ENCODE measurements at regions not wholly inside any gene's neighbourhood (a gene's known extent, or its start where the extent isn't known, plus 50 kb on each side); places are given as distances from the start of the nearest gene placed in this dataset.
A peak's percentile ranks its signal among the peaks of the same experiment; 100 is the strongest.
"Not testable (repeated sequence)": the region's sequence is repeated elsewhere in the genome, so short reads cannot be mapped to it uniquely, and the experiment has no call there.

GRCh38 chr2:62654876-62655359, 50.6 kb upstream of the EHBP1 start:
- no peaks in the 10 kb centered on the region for H3K36me3 Mint-ChIP-seq (ENCODE audit: low read depth, unreplicated experiment)
- H3K4me1 ChIP-seq (ENCODE audit: insufficient read depth, low read length) = peaks cover 1% of the 10 kb centered on the region
- peak overlapping the region; percentile 15 for H3K4me2 ChIP-seq (ENCODE audit: low read length)
- no peaks in the 10 kb centered on the region for H4K20me1 ChIP-seq (ENCODE audit: insufficient read depth, low read length)
- peaks cover 9% of the 10 kb centered on the region for H3K4me1 Mint-ChIP-seq (ENCODE audit: low read depth, unreplicated experiment)
- H3K4me3 Mint-ChIP-seq (ENCODE audit: unreplicated experiment) = no peak overlapping the region
- H3K4me3 ChIP-seq (ENCODE audit: insufficient read depth, low read depth, low read length) = no peak overlapping the region
- H3K79me2 ChIP-seq (ENCODE audit: insufficient read depth, low read length) = no peaks in the 10 kb centered on the region
- DNase-seq (ENCODE audit: low read depth) (no peak), FAIRE-seq (no peak)
- no peak overlapping the region for H2AFZ ChIP-seq (ENCODE audit: low read depth, low read length)
- H3K9ac ChIP-seq (ENCODE audit: low read length) = no peak overlapping the region
- no peaks in the 10 kb centered on the region for H3K27me3 ChIP-seq (ENCODE audit: insufficient read depth, low read length)
- no peaks in the 10 kb centered on the region for H3K27me3 Mint-ChIP-seq (ENCODE audit: low read depth, unreplicated experiment)
- H3K27ac Mint-ChIP-seq (ENCODE audit: unreplicated experiment) = no peak overlapping the region
- H3K9me3 ChIP-seq (ENCODE audit: insufficient read depth, low read depth, low read length) = no peaks in the 10 kb centered on the region
- H3K36me3 ChIP-seq (ENCODE audit: insufficient read depth, low read length) = no peaks in the 10 kb centered on the region
- TF ChIP-seq EZH2 (IDR thresholded peaks at IDR 0.05; ENCODE audit: insufficient read depth, low read length) (no peak), CTCF (IDR thresholded peaks at IDR 0.05; ENCODE audit: insufficient read depth, low read depth, low read length) (no peak)
- no peak overlapping the region for H3K27ac ChIP-seq (ENCODE audit: low read depth, low read length)
- H3K9me3 Mint-ChIP-seq (ENCODE audit: unreplicated experiment) = peaks cover 5% of the 10 kb centered on the region

GRCh38 chr2:62654423-62654791, 51.1 kb upstream of the EHBP1 start:
- H3K27me3 ChIP-seq (ENCODE audit: insufficient read depth, low read length) = no peaks in the 10 kb centered on the region
- H3K4me1 Mint-ChIP-seq (ENCODE audit: low read depth, unreplicated experiment) = peaks cover 9% of the 10 kb centered on the region
- TF ChIP-seq CTCF (IDR thresholded peaks at IDR 0.05; ENCODE audit: insufficient read depth, low read depth, low read length) = no peak
- no peak for TF ChIP-seq EZH2 (IDR thresholded peaks at IDR 0.05; ENCODE audit: insufficient read depth, low read length)
- peaks cover 5% of the 10 kb centered on the region for H3K9me3 Mint-ChIP-seq (ENCODE audit: unreplicated experiment)
- H3K4me1 ChIP-seq (ENCODE audit: insufficient read depth, low read length) = no peaks in the 10 kb centered on the region
- H3K4me3 ChIP-seq (ENCODE audit: insufficient read depth, low read depth, low read length) = no peak overlapping the region
- H3K36me3 Mint-ChIP-seq (ENCODE audit: low read depth, unreplicated experiment) = no peaks in the 10 kb centered on the region
- FAIRE-seq = no peak
- H4K20me1 ChIP-seq (ENCODE audit: insufficient read depth, low read length) = no peaks in the 10 kb centered on the region
- H3K4me2 ChIP-seq (ENCODE audit: low read length) = peak overlapping the region; percentile 15
- peak; percentile 60 for DNase-seq (ENCODE audit: low read depth)
- H3K27ac ChIP-seq (ENCODE audit: low read depth, low read length) = no peak overlapping the region
- H3K9me3 ChIP-seq (ENCODE audit: insufficient read depth, low read depth, low read length) = no peaks in the 10 kb centered on the region
- H3K79me2 ChIP-seq (ENCODE audit: insufficient read depth, low read length) = no peaks in the 10 kb centered on the region
- H3K9ac ChIP-seq (ENCODE audit: low read length) = no peak overlapping the region
- H3K4me3 Mint-ChIP-seq (ENCODE audit: unreplicated experiment) = no peak overlapping the region
- H3K36me3 ChIP-seq (ENCODE audit: insufficient read depth, low read length) = no peaks in the 10 kb centered on the region
- peak overlapping the region; percentile 0 for H2AFZ ChIP-seq (ENCODE audit: low read depth, low read length)
- no peaks in the 10 kb centered on the region for H3K27me3 Mint-ChIP-seq (ENCODE audit: low read depth, unreplicated experiment)
- no peak overlapping the region for H3K27ac Mint-ChIP-seq (ENCODE audit: unreplicated experiment)

- Histone ChIP-seq H2AFZ (ENCODE audit: low read depth, low read length) (no peak overlapping the region), H3K27me3 (ENCODE audit: insufficient read depth, low read length) (no peaks in the 10 kb centered on the region), H3K4me3 (ENCODE audit: insufficient read depth, low read depth, low read length) (no peak overlapping the region), H3K36me3 (ENCODE audit: insufficient read depth, low read length) (no peaks in the 10 kb centered on the region), H3K4me1 (ENCODE audit: insufficient read depth, low read length) (no peaks in the 10 kb centered on the region), H3K27ac (ENCODE audit: low read depth, low read length) (no peak overlapping the region), H3K4me2 (ENCODE audit: low read length) (peak overlapping the region; percentile 15), H3K9ac (ENCODE audit: low read length) (no peak overlapping the region), H3K9me3 (ENCODE audit: insufficient read depth, low read depth, low read length) (no peaks in the 10 kb centered on the region), H3K79me2 (ENCODE audit: insufficient read depth, low read length) (no peaks in the 10 kb centered on the region), H4K20me1 (ENCODE audit: insufficient read depth, low read length) (no peaks in the 10 kb centered on the region)
- Mint-ChIP-seq H3K36me3 (ENCODE audit: low read depth, unreplicated experiment) (no peaks in the 10 kb centered on the region), H3K4me1 (ENCODE audit: low read depth, unreplicated experiment) (peaks cover 9% of the 10 kb centered on the region), H3K27ac (ENCODE audit: unreplicated experiment) (no peak overlapping the region), H3K9me3 (ENCODE audit: unreplicated experiment) (peaks cover 5% of the 10 kb centered on the region), H3K4me3 (ENCODE audit: unreplicated experiment) (no peak overlapping the region), H3K27me3 (ENCODE audit: low read depth, unreplicated experiment) (no peaks in the 10 kb centered on the region)
- TF ChIP-seq EZH2 (IDR thresholded peaks at IDR 0.05; ENCODE audit: insufficient read depth, low read length) = no peak
- DNase-seq (ENCODE audit: low read depth) = no peak
- FAIRE-seq = no peak
Observed at GRCh38 chr2:62653582-62654422, 51.7 kb upstream of the EHBP1 start.

- not testable (repeated sequence) for H3K4me2 ChIP-seq (ENCODE audit: low read length); H4K20me1 ChIP-seq (ENCODE audit: insufficient read depth, low read length); H3K4me3 ChIP-seq (ENCODE audit: insufficient read depth, low read depth, low read length); H3K4me1 Mint-ChIP-seq (ENCODE audit: low read depth, unreplicated experiment); H3K36me3 Mint-ChIP-seq (ENCODE audit: low read depth, unreplicated experiment); H3K9me3 ChIP-seq (ENCODE audit: insufficient read depth, low read depth, low read length); H3K27ac ChIP-seq (ENCODE audit: low read depth, low read length); H3K9ac ChIP-seq (ENCODE audit: low read length); H3K4me1 ChIP-seq (ENCODE audit: insufficient read depth, low read length); H3K9me3 Mint-ChIP-seq (ENCODE audit: unreplicated experiment); H2AFZ ChIP-seq (ENCODE audit: low read depth, low read length); DNase-seq (ENCODE audit: low read depth); FAIRE-seq; H3K79me2 ChIP-seq (ENCODE audit: insufficient read depth, low read length); H3K27me3 ChIP-seq (ENCODE audit: insufficient read depth, low read length); H3K27me3 Mint-ChIP-seq (ENCODE audit: low read depth, unreplicated experiment); H3K27ac Mint-ChIP-seq (ENCODE audit: unreplicated experiment); H3K36me3 ChIP-seq (ENCODE audit: insufficient read depth, low read length); H3K4me3 Mint-ChIP-seq (ENCODE audit: unreplicated experiment)
Observed at GRCh38 chr2:62649087-62649486, 56.4 kb upstream of the EHBP1 start.

Data from astrocyte (in vitro differentiated cells and primary cell).